Left renal pelvis (tissue), 4 donors: ENCODE measurements at regions not wholly inside any gene's neighbourhood (a gene's known extent, or its start where the extent isn't known, plus 50 kb on each side); places are given as distances from the start of the nearest gene placed in this dataset.
"Not testable (repeated sequence)": the region's sequence is repeated elsewhere in the genome, so short reads cannot be mapped to it uniquely, and the experiment has no call there.

ENCODE experiments used
- DNase-seq, 4 donors: peaks; one replicate each; pipeline ENCODE4 v3.0.0-alpha.2; 2013; ENCODE audit warnings: low read depth in 4 of 4, low spot score in 3 of 4

DNA sequence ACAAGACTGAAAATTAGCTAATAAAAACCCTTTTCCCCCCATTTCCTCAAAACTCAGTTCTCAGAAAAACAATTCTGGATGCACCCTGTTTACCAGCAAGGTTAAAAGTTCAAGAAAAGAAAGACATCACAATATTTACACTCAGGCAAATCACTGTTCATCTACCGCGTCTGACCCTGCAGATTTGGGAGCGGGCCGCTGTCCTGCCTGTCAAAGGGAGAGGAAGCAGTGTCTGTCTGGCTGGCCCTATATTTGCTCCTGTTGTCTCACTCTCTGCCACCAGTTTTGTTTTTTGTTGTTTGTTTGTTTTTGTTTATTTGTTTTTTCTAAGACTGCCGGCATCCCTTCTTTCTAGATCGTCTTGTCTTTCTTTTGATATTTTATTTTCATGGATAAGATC, 299.4 kb downstream of the BCL2L11 start:
- not testable (repeated sequence) for DNase-seq

DNA sequence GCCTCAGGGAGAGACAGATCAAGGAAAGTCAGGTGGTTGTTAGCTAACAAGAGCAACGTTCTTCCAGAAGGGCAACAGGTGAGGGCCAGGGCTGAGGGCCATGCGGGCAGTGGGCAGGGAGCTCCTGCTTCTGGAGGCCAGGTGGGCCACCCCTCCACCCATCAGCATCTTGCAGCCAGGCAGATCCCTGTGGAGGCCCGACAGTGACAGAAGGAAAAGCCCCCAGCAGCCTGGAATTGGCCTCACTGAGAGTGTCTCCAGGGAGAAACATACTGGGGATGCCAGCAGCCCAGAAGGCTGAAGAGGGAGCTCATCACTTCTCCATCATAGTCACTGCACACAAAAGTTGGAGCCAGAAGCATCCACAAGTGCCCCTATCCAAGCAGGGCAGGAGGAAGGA, 300.1 kb downstream of the BCL2L11 start:
- not testable (repeated sequence) for DNase-seq

DNA sequence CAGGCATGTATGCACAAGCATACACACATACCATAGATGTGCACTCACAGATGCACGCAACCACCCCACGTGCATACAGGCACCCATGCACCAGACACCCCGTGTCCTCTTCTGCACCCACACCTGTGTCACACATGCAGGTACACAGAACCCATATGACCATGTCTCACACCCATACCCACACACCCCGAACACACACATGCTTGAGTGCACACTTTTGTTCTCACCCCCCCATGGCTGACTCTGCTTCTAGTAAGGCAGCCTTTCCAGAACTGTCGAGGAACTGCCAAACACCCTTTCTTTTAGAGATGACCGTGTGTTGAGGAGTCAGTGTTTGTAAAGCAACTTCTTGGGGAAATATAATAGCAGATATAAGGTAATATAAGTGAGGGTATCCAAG, 301.2 kb downstream of the BCL2L11 start:
- DNase-seq: not testable (repeated sequence)

DNA sequence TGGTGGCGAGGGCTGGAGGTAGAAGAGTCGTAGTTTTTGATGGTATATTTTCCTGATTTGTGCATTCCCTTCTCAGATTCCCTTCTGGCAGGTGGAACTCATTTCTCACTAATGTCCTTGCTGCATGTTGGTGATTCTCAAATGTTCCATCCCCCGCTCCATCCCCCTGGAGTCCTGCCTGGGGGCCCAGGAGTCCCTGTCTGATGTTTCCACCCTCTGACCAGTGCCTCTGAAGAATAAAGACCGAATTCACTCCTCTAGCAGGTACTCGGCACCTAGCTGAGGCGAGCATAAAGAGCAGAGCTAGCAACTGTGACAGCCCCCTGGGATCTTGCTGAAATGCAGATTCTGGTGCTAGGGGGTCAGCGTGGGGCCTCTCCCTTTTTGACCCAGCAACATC, 301.8 kb downstream of the BCL2L11 start:
- DNase-seq: not testable (repeated sequence)

GRCh38 chr2:111423184-111423583, 302.5 kb downstream of the BCL2L11 start:
- DNase-seq: not testable (repeated sequence)

- not testable (repeated sequence) for DNase-seq
Observed at GRCh38 chr2:111424176-111424575, 303.5 kb downstream of the BCL2L11 start.

GRCh38 chr2:111424851-111425309, 304.2 kb downstream of the BCL2L11 start:
- not testable (repeated sequence) for DNase-seq

DNA sequence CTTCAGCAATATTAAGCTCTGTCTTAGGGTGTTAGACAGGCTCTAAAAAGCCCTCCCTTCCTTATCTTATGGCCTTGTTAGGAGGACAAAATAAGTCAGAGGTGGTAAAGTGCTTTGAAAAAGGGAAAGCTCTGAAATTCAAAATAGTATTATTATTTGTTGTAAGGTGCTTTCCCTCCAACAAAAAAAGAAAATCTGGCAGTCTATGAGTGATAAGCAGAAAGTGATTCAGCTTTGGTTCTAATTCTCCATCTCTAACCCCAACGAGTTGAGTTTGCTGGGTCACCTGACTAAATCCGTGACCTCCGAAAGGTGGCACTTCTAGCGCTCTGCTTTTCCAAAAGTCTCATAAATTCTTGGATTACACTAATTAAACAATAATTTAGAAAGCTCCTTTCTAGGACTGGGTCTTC, 305.1 kb downstream of the BCL2L11 start:
- not testable (repeated sequence) for DNase-seq

DNA sequence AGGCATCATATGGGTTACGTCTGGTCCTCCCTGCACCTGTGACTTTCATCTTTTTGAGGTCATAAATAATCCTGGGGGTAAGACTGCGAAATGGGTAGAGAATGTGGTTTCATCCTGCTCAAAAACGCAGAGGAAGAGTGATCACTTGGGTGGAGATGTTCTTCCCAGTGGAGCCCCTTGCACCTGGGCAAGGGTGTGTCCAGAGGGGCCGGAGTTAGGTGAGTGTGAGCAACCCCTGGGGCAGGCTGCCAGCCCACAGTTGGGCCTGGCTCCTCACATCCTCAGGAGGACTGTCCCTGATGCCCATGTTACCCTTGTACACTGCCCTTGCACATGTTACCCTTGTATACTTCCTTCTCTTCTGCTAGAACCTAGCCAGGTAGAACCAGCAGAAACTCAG, 306.6 kb downstream of the BCL2L11 start:
- DNase-seq: not testable (repeated sequence)

DNA sequence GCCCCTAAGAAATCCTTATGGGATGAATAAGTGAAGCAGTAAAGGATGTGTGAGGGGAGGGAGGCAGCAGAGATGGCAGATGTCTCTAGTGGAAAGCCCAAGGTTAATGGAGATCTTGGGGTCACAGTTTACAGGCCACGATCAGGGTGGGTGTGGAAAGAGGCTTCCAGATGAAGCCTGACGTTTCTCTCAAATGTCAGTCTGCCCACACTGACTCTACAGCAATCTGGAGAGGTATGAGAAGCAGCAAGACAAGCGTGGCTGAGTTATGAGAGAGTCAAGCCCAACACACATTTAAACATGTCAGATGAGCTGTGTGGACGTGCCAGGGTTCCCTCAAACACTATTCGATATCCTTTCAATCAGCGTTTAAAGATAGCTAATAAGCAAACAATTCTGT, 308.2 kb downstream of the BCL2L11 start:
- not testable (repeated sequence) for DNase-seq

- not testable (repeated sequence) for DNase-seq
Observed at GRCh38 chr2:111429353-111429752, 308.6 kb downstream of the BCL2L11 start.

DNA sequence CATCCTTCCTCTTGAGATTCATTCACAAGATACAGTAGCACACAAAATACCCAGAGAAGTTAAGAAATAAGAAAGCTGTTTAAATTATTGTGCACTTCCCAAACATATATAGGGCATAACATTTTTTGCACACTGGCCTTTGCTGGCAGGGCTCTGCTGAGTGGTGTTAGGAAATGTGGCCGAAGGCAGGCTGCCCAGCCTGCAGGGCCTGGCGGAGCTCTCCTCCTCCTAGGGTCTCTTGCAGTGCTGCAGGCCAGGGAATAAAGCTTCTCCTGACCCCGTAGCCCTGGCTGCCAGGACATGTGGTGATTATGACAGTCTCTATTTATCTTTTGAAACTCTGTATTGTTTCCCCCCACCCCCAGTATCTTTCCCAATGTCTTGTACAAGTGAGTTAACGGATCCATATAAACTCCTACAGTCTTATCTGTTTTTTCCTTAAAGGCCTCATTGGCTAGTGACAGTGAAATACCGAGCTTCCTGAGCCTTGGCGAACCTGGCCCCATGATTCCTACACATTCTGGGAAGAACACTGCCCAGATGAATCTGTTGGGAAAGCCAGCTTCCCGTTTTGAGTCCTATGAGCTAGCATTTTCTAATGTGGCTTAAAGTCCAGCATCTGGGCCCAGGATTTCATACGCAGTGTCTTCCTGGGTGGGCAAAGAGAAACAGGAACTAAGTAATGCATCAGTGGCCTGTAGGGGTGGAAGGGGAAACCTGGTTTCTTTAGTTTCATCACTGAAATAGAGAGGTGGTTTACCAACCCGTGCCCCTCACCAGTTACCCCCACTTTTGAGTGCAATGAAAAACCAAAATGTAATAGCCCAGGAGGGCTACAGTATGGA, 310.3 kb downstream of the BCL2L11 start:
- DNase-seq: not testable (repeated sequence)

GRCh38 chr2:111432423-111432822, 311.7 kb downstream of the BCL2L11 start:
- DNase-seq: not testable (repeated sequence)

DNA sequence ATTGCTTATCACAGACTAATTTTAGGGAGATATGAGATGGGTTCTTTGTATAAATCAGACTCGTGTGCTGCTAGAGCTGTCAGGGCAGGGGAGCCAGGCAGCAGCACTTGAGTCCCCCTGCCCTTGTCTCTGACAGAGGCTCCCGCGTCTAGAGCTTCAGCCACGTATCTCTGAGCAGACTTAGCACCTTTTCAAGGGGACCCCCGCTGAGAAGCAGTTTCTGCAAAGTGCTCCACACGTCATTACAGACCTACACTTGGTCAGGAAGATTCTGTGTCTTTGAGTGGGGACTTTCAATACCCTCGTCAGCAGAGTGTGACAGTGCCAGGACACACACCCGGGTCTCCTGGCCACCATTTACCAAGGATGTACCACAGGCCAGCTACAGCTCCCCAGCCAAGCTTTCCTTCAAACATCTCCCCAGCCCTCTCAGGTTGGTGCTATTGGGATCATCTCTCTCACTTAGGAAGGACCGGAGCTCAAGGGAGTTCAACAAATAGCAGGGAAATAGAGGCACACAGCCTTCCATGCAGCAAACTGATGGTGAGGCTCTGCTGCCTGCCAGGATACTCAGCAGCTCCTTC, 312.3 kb downstream of the BCL2L11 start:
- DNase-seq: not testable (repeated sequence)

DNA sequence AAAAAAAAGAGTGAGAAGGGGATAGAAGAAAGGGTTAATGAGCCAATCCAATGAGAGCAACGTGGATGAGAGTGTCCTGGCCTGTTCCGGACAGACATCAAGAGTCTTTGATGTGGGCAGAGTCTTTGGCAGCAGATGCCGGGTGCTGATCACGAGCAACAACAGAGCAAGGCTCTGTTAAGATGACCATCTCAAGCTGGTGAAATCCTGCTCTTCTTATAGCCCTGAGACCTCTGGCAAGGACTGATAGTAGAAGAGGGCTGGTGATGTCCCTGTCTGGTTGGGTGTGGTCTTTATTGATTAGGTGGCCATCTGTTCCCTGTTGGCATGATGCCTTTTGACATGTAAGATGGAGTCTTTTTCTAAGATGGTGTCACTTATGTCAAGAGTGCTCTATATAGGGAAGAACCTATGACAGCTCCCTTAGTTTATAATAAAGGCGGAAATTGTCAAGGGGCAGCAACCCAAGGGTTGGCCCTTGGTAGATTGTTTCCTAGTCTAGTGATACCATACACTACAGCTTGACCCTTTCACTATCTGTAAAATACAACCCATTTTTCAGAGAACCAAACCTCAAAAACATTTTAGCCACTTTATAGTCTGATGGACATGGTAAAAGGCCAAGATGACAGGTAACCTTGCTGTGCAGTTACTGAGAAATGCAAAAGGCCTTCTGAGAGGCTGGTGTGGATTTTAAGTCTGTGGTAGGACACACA, 313.3 kb downstream of the BCL2L11 start:
- not testable (repeated sequence) for DNase-seq

GRCh38 chr2:111434608-111434939, 313.9 kb downstream of the BCL2L11 start:
- DNase-seq: not testable (repeated sequence)

- DNase-seq: not testable (repeated sequence)
Observed at GRCh38 chr2:111435553-111436310, 315.0 kb downstream of the BCL2L11 start.

- DNase-seq: not testable (repeated sequence)
Observed at GRCh38 chr2:111436411-111436810, 315.7 kb downstream of the BCL2L11 start.

DNA sequence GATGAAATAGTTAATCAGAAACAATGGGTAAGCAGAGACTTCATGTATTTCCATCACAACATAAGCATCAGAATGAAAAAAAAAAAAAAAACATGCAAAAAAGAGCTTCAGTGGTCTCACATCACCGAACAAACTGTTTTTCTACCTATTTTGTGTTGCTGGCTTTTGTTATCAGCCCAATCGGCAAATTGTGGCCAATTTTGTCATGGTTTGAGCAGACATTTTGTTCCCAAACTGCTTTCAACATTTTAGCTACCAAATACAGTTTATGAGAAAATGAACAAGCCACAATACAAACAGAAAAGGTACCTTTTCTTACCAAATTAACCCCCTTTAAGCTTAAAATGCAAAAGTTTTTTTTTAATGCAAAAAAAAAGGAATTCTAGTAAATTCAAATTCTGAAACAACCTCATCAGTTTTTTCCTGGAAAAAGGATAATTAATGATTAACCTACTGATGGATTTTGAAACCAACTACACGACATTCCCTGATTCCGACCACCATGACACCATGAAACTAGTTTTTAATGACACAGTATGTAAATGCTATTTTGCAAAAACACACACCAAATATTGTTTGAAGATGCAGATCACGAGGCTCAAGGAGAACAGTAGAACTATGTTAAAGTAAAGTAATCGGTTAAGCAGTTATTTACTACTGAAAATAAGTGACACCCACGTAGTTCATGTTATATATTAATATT, 316.7 kb downstream of the BCL2L11 start:
- not testable (repeated sequence) for DNase-seq

- DNase-seq: not testable (repeated sequence)
Observed at GRCh38 chr2:111438161-111438560, 317.4 kb downstream of the BCL2L11 start.
